RWPE2 (cell line): ENCODE measurements at regions not wholly inside any gene's neighbourhood (a gene's known extent, or its start where the extent isn't known, plus 50 kb on each side); places are given as distances from the start of the nearest gene placed in this dataset.

ENCODE experiments used
- ATAC-seq: fragments of 200-7000 bp; cut with Tn5 transposase; 3 replicates; pipeline ENCODE4 v1.9.1; 2021; ENCODE audit warnings: low read depth
- DNase-seq: peaks from one replicate; pipeline ENCODE4 v3.0.0-alpha.2; 2020; ENCODE audit warnings: low spot score
- H3K27ac ChIP-seq: fragments of 450-650 bp; 2 replicates; pipeline ENCODE4 v1.5.1; 2017; ENCODE audit warnings: mild to moderate bottlenecking; ENCODE audit not compliant: poor library complexity, severe bottlenecking
- H3K27me3 ChIP-seq: fragments of 250-450 bp; sonication (Bioruptor Pico); 2 replicates; pipeline ENCODE4 v1.5.1; 2021; ENCODE audit warnings: mild to moderate bottlenecking, moderate library complexity; ENCODE audit not compliant: insufficient read depth, poor library complexity, severe bottlenecking
- H3K36me3 ChIP-seq: fragments of 250-450 bp; sonication (Bioruptor Pico); 2 replicates; pipeline ENCODE4 v1.5.1; 2020; ENCODE audit warnings: low read depth, mild to moderate bottlenecking, moderate library complexity
- H3K4me1 ChIP-seq: fragments of 250-450 bp; sonication (Bioruptor Pico); 2 replicates; pipeline ENCODE4 v1.5.1; 2021; ENCODE audit warnings: mild to moderate bottlenecking, moderate library complexity; ENCODE audit not compliant: insufficient read depth, poor library complexity, severe bottlenecking
- H3K4me3 ChIP-seq: fragments of 250-450 bp; sonication (Bioruptor Pico); 2 replicates; pipeline ENCODE4 v1.5.1; 2021; ENCODE audit warnings: mild to moderate bottlenecking, moderate library complexity; ENCODE audit not compliant: severe bottlenecking
- H3K9me3 ChIP-seq: fragments of 250-450 bp; sonication (Bioruptor Pico); 2 replicates; pipeline ENCODE4 v1.5.1; 2021; ENCODE audit warnings: mild to moderate bottlenecking, moderate library complexity; ENCODE audit not compliant: severe bottlenecking
- TF ChIP-seq, protein P1 (sequence below): fragments of 450-650 bp; IDR thresholded peaks from one replicate; pipeline ENCODE4 v1.5.1; 2017; ENCODE audit warnings: mild to moderate bottlenecking, moderate library complexity; ENCODE audit not compliant: poor library complexity, severe bottlenecking

DNA sequence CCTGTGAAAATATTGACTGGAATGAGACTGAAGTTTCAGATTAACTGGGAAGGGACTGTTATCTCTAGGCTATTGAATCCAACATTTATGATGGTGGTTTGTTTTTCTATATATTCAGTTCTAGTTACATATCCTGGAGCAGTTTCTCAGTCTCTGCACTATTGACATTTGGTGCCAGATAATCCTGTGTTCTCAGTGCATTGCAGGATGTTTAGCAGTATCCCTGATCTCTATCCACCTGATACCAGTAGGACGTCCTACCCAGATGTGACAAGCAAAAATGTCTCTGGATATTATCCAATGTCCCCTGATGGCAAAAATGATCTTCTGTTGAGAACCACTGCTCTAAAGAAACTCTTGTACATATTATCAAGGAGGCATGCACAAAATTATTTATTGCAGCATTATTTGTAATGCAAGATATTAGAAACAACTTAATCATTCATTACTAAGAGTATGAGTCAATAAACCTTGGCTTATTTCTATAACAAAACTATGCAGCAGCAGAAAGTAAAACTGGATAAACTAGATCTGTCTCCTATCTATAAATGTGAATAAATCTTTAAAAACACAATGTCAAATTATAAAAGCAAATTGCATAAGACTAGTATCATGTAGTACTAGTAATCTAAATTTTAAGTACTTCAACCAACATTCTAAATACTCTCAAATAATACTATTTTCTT, 369.3 kb upstream of the RND3 start:
- Histone ChIP-seq H3K4me3 (no peak overlapping the region), H3K27me3 (no peaks in the 10 kb centered on the region), H3K9me3 (no peaks in the 10 kb centered on the region), H3K36me3 (no peaks in the 10 kb centered on the region), H3K27ac (no peak overlapping the region), H3K4me1 (peaks cover 5% of the 10 kb centered on the region)
- TF ChIP-seq, protein P1, sequence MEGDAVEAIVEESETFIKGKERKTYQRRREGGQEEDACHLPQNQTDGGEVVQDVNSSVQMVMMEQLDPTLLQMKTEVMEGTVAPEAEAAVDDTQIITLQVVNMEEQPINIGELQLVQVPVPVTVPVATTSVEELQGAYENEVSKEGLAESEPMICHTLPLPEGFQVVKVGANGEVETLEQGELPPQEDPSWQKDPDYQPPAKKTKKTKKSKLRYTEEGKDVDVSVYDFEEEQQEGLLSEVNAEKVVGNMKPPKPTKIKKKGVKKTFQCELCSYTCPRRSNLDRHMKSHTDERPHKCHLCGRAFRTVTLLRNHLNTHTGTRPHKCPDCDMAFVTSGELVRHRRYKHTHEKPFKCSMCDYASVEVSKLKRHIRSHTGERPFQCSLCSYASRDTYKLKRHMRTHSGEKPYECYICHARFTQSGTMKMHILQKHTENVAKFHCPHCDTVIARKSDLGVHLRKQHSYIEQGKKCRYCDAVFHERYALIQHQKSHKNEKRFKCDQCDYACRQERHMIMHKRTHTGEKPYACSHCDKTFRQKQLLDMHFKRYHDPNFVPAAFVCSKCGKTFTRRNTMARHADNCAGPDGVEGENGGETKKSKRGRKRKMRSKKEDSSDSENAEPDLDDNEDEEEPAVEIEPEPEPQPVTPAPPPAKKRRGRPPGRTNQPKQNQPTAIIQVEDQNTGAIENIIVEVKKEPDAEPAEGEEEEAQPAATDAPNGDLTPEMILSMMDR, result no peak
- ATAC-seq (peak; percentile 65), DNase-seq (no peak)

DNA sequence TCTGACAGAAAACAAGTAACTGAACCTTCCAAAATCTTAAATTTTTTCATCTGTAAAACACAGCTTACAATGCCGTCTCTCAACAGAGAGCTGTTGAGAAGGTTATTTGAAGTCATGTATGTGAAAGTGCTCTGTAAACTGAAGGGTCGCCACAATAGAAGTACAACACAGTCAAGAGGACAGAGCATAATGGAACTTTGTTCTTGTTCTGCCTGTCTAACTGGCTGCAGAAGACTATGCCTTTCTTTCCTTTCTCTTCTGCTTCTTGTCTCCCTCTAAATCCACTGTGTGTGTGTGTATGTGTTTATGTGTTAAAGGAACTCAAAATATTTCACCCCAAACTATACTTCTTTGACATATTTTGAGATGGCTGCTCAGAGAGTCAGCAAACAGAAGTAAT, 365.8 kb upstream of the RND3 start:
- Histone ChIP-seq H3K36me3 (no peaks in the 10 kb centered on the region), H3K27me3 (no peaks in the 10 kb centered on the region), H3K27ac (no peak overlapping the region), H3K9me3 (no peaks in the 10 kb centered on the region), H3K4me3 (no peak overlapping the region), H3K4me1 (peaks cover 5% of the 10 kb centered on the region)
- TF ChIP-seq, protein P1, result no peak
- DNase-seq (no peak), ATAC-seq (no peak)

DNA sequence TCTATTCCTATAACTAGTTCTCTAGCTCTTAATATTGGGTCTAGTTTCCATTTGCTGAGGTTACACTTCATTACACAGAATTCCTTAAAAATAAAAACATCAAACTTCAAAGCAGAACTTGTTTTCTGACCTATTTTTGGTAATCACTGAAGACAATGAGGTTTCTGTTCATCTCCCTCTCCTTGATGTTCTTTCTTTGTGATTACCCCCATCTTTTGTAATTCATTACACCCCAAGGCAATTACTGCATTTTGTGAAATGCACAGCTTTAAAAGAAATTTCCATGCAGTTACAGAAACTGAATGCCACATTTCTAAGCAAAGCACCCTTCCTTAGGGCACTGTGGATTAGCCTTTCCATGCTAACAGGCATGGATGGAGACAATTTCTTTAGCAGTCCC, 363.2 kb upstream of the RND3 start:
- H3K4me1 ChIP-seq, result no peaks in the 10 kb centered on the region
- no peaks in the 10 kb centered on the region for H3K36me3 ChIP-seq
- H3K27ac ChIP-seq, result no peak overlapping the region
- DNase-seq, result no peak
- H3K4me3 ChIP-seq, result no peak overlapping the region
- no peaks in the 10 kb centered on the region for H3K27me3 ChIP-seq
- no peak for ATAC-seq
- TF ChIP-seq, protein P1, result no peak
- no peaks in the 10 kb centered on the region for H3K9me3 ChIP-seq

DNA sequence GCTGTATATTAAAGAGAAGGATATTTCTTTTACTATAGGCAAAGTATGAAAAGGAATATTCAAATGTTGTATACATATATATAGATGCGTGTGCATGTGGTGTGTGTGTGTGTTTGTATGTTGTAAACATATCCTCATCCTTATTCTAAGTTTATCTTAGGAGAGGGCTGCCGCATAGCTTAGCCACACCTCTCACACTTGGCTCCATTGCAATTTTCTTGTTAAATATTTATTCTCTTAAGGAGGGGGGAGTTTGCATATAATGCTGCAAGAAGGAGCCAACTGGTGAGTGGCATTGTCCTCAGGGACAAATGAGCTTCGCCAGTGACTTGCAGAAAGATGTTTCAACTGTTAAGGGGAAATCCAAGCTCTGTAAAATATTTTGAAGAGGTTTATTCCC, 360.1 kb upstream of the RND3 start:
- TF ChIP-seq, protein P1, result no peak
- Histone ChIP-seq H3K4me3 (no peak overlapping the region), H3K9me3 (no peaks in the 10 kb centered on the region), H3K27me3 (no peaks in the 10 kb centered on the region), H3K27ac (no peak overlapping the region), H3K36me3 (no peaks in the 10 kb centered on the region), H3K4me1 (no peaks in the 10 kb centered on the region)
- no peak for DNase-seq
- ATAC-seq, result no peak

DNA sequence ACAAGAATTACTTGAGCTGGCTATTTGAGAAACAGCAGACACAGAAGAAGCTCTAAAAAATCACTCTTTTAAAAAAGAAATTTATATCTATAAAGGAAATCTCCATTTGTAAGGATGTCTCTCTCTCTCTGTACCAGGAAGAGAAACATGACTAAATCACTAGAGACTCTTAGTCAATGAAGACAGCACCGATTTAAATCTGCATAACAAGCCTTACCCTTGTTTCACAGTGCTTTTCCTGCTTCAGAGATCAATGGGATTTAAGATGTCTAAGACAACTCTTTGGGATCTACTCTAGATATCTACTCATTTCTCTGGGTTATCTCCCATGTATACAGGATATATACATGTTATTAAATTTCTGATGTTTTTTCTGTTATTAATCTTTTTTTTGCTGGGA, 359.2 kb upstream of the RND3 start:
- Histone ChIP-seq H3K9me3 (no peaks in the 10 kb centered on the region), H3K27ac (no peak overlapping the region)
- DNase-seq, result no peak

More for the DNA sequence above, 359.2 kb upstream of the RND3 start:
- ATAC-seq, result no peak
- Histone ChIP-seq H3K4me3 (no peak overlapping the region), H3K36me3 (no peaks in the 10 kb centered on the region), H3K4me1 (no peaks in the 10 kb centered on the region), H3K27me3 (no peaks in the 10 kb centered on the region)
- TF ChIP-seq, protein P1, result no peak
